H1 (cell line): ENCODE measurements at regions not wholly inside any gene's neighbourhood (a gene's known extent, or its start where the extent isn't known, plus 50 kb on each side); places are given as distances from the start of the nearest gene placed in this dataset.

ENCODE experiments used
- CTCF ChIA-PET: fragments of 300-600 bp; sonication (Branson Sonifier 250); formaldehyde crosslinking; loops from one replicate; lab custom pipeline; 2021; ENCODE audit not compliant: partially characterized antibody; lab: Charles Lee
- POLR2A ChIA-PET: fragments of 300-600 bp; sonication (Branson Sonifier 250); formaldehyde crosslinking; loops from one replicate; lab custom pipeline; 2021; ENCODE audit warnings: inconsistent platforms; ENCODE audit not compliant: partially characterized antibody; lab: Charles Lee
- DNase-seq, 2 experiments: peaks; one replicate each; pipeline versions ENCODE4 v3.0.0 to v3.0.0-alpha.2; 2010 to 2022; ENCODE audit warnings: low spot score in 2 of 2, low read depth in 1 of 2, mixed read lengths in 1 of 2
- FAIRE-seq: peaks from 2 replicates; lab custom pipeline; 2011; peaks lifted over from hg19 to GRCh38; lab: Jason Lieb, UNC
- H2AFZ ChIP-seq: 2 replicates; pipeline ENCODE4 v1.8.1; 2012; ENCODE audit warnings: low read length, inconsistent platforms
- H2AK5ac ChIP-seq: 2 replicates; pipeline ENCODE4 v1.6.1; 2013; ENCODE audit warnings: low read depth, low read length
- H2BK120ac ChIP-seq: replicated peaks from 2 replicates; pipeline ENCODE3; 2013; ENCODE audit warnings: low read depth, low read length, inconsistent platforms
- H2BK12ac ChIP-seq: 2 replicates; pipeline ENCODE4 v1.6.1; 2013; ENCODE audit warnings: low read depth, low read length
- H2BK15ac ChIP-seq: 2 replicates; pipeline ENCODE4 v1.6.1; 2013; ENCODE audit warnings: low read length
- H2BK20ac ChIP-seq: 2 replicates; pipeline ENCODE4 v1.6.1; 2013; ENCODE audit warnings: low read length
- H2BK5ac ChIP-seq: 2 replicates; pipeline ENCODE4 v1.6.1; 2013; ENCODE audit warnings: low read depth, low read length
- H3K14ac ChIP-seq: 2 replicates; pipeline ENCODE4 v1.6.1; 2013; ENCODE audit warnings: inconsistent platforms; ENCODE audit not compliant: insufficient read length
- H3K18ac ChIP-seq: 2 replicates; pipeline ENCODE4 v1.6.1; 2013; ENCODE audit warnings: low read length; ENCODE audit errors: extremely low read depth
- H3K23ac ChIP-seq: 2 replicates; pipeline ENCODE4 v1.6.1; 2013; ENCODE audit warnings: inconsistent platforms; ENCODE audit not compliant: insufficient read length
- H3K23me2 ChIP-seq: 2 replicates; pipeline ENCODE4 v1.6.1; 2013; ENCODE audit warnings: low read depth, low read length
- H3K27ac ChIP-seq: 2 replicates; pipeline ENCODE4 v1.6.1; 2011; ENCODE audit warnings: low read depth, low read length, inconsistent platforms
- H3K27me3 ChIP-seq, 4 experiments: replicated peaks in 1 of 4; 1 replicate in 1 of 4; 2 replicates in 3 of 4; pipeline versions ENCODE4 v1.6.1 to v1.8.1; 2011 to 2013; ENCODE audit warnings: low read length in 3 of 4, mild to moderate bottlenecking in 3 of 4, inconsistent platforms in 2 of 4, mixed read lengths in 2 of 4, moderate library complexity in 1 of 4; ENCODE audit not compliant: control insufficient read depth in 3 of 4, insufficient read depth in 3 of 4; ENCODE audit errors: extremely low read depth in 1 of 4
- H3K36me3 ChIP-seq, 4 experiments: 2 replicates each; pipeline versions ENCODE4 v1.6.1 to v1.8.1; 2011 to 2013; ENCODE audit warnings: mild to moderate bottlenecking in 4 of 4, low read length in 3 of 4, moderate library complexity in 2 of 4, control low read depth in 1 of 4, inconsistent platforms in 1 of 4; ENCODE audit not compliant: insufficient read depth in 4 of 4, control insufficient read depth in 2 of 4
- H3K4ac ChIP-seq: replicated peaks from 2 replicates; pipeline ENCODE3; 2013; ENCODE audit warnings: low read length, low read depth, mixed read lengths, inconsistent platforms; ENCODE audit not compliant: insufficient read length
- H3K4me1 ChIP-seq, 4 experiments: replicated peaks in 1 of 4; 1 replicate in 1 of 4; 2 replicates in 3 of 4; pipeline versions ENCODE4 v1.6.1 to v1.8.1; 2011 to 2013; ENCODE audit warnings: low read length in 3 of 4, inconsistent platforms in 2 of 4, mixed read lengths in 1 of 4; ENCODE audit not compliant: insufficient read depth in 4 of 4, control insufficient read depth in 3 of 4
- H3K4me2 ChIP-seq, 2 experiments: 2 replicates each; pipeline versions ENCODE4 v1.6.1 to v1.8.1; 2011 to 2013; ENCODE audit warnings: low read depth in 2 of 2, low read length in 2 of 2, control low read depth in 1 of 2, inconsistent platforms in 1 of 2, mild to moderate bottlenecking in 1 of 2; ENCODE audit not compliant: insufficient read depth in 1 of 2
- H3K4me3 ChIP-seq, 4 experiments: fragments of 200-600, 300-600 bp in 1 of 4; sonication (generic), shearing (Covaris generic), sonication (Bioruptor Twin) in 1 of 4; 2 replicates each; pipeline versions ENCODE4 v1.5.1 to v1.8.1; 2011 to 2016; ENCODE audit warnings: low read length in 4 of 4, low read depth in 3 of 4, control low read depth in 2 of 4, inconsistent platforms in 2 of 4, mild to moderate bottlenecking in 2 of 4, mixed read lengths in 1 of 4, moderate library complexity in 1 of 4; ENCODE audit not compliant: insufficient read depth in 2 of 4; ENCODE audit errors: extremely low read depth in 1 of 4
- H3K56ac ChIP-seq: replicated peaks from 2 replicates; pipeline ENCODE3; 2013; ENCODE audit warnings: low read depth, mild to moderate bottlenecking, mixed read lengths, low read length, inconsistent platforms; ENCODE audit not compliant: insufficient read length
- H3K79me1 ChIP-seq: 2 replicates; pipeline ENCODE4 v1.6.1; 2013; ENCODE audit warnings: low read depth, low read length, control low read depth
- H3K79me2 ChIP-seq, 2 experiments: 2 replicates each; pipeline versions ENCODE4 v1.6.1 to v1.8.1; 2012 to 2013; ENCODE audit warnings: low read length in 2 of 2, mild to moderate bottlenecking in 2 of 2, inconsistent platforms in 1 of 2; ENCODE audit not compliant: insufficient read depth in 2 of 2, control insufficient read depth in 1 of 2
- H3K9ac ChIP-seq, 4 experiments: replicated peaks in 1 of 4; 1 replicate in 1 of 4; 2 replicates in 3 of 4; pipeline versions ENCODE4 v1.6.1 to v1.8.1; 2011 to 2013; ENCODE audit warnings: low read depth in 3 of 4, low read length in 3 of 4, control low read depth in 2 of 4, mild to moderate bottlenecking in 2 of 4, moderate library complexity in 2 of 4, inconsistent platforms in 1 of 4; ENCODE audit errors: extremely low read depth in 1 of 4
- H3K9me3 ChIP-seq, 2 experiments: 2 replicates each; pipeline versions ENCODE4 v1.6.1 to v1.8.1; 2012 to 2013; ENCODE audit warnings: mild to moderate bottlenecking in 2 of 2, moderate library complexity in 2 of 2, control low read depth in 1 of 2, inconsistent platforms in 1 of 2, low read depth in 1 of 2, low read length in 1 of 2, mixed read lengths in 1 of 2; ENCODE audit not compliant: insufficient read depth in 2 of 2
- H4K20me1 ChIP-seq, 2 experiments: replicated peaks in 1 of 2; 2 replicates each; pipeline versions ENCODE3 to v1.8.1; 2011 to 2013; ENCODE audit warnings: inconsistent platforms in 2 of 2, low read length in 2 of 2, mild to moderate bottlenecking in 1 of 2; ENCODE audit not compliant: insufficient read depth in 2 of 2, control insufficient read depth in 1 of 2
- H4K5ac ChIP-seq: 2 replicates; pipeline ENCODE4 v1.6.1; 2013; ENCODE audit warnings: low read length, low read depth, mixed read lengths, inconsistent platforms; ENCODE audit not compliant: insufficient read length
- H4K8ac ChIP-seq: 2 replicates; pipeline ENCODE4 v1.8.0; 2013; ENCODE audit warnings: mild to moderate bottlenecking, moderate library complexity, low read length, inconsistent platforms; ENCODE audit not compliant: insufficient read depth; ENCODE audit errors: extremely low read depth
- H4K91ac ChIP-seq: replicated peaks from 2 replicates; pipeline ENCODE3; 2013; ENCODE audit warnings: low read length, mixed read lengths, inconsistent platforms; ENCODE audit not compliant: insufficient read length
- BCL11A ChIP-seq, 2 experiments: IDR thresholded peaks; one replicate each; pipeline ENCODE4 v1.6.1; 2011; ENCODE audit warnings: low read depth in 2 of 2, low read length in 2 of 2, mild to moderate bottlenecking in 2 of 2
- BRCA1 ChIP-seq: IDR thresholded peaks from 2 replicates; pipeline ENCODE4 v1.6.1; 2012; ENCODE audit warnings: low read depth, low read length, improper control_type of control experiment
- CBX5 ChIP-seq: fragments of 300-800, 300-1000 bp; sonication (generic); IDR thresholded peaks from 2 replicates; pipeline ENCODE4 v1.7.1; 2016; ENCODE audit warnings: antibody characterized with exemption, low read length, low read depth
- EGR1 ChIP-seq: IDR thresholded peaks from 2 replicates; pipeline ENCODE4 v1.6.1; 2011; ENCODE audit warnings: low read depth, low read length, borderline replicate concordance
- FOSL1 ChIP-seq: IDR thresholded peaks from 2 replicates; pipeline ENCODE4 v1.6.1; 2011; ENCODE audit warnings: mild to moderate bottlenecking, low read depth, low read length, moderate library complexity; ENCODE audit not compliant: insufficient read depth
- KDM5A ChIP-seq: fragments of 200-600 bp; IDR thresholded peaks from 2 replicates; pipeline ENCODE4 v1.7.1; 2012; ENCODE audit warnings: mild to moderate bottlenecking, low read length, inconsistent platforms, mixed read lengths
- MAFK ChIP-seq: IDR thresholded peaks from 2 replicates; pipeline ENCODE4 v1.6.1; 2012; ENCODE audit warnings: low read depth, mild to moderate bottlenecking, improper control_type of control experiment, low read length
- SUZ12 ChIP-seq: fragments of 200-600 bp; sonication (generic); IDR thresholded peaks from 2 replicates; pipeline ENCODE4 v1.6.1; 2012; ENCODE audit warnings: mild to moderate bottlenecking, inconsistent platforms, low read length, moderate library complexity, mixed read lengths
- YY1 ChIP-seq: IDR thresholded peaks from 2 replicates; pipeline ENCODE4 v1.6.1; 2011; ENCODE audit warnings: low read depth, mild to moderate bottlenecking, low read length
- WGBS, 2 experiments: shearing (Covaris generic) in 1 of 2; methylation state at CpG; one replicate each; pipeline versions ENCODE4 v1.1.6 to v1.1.7; 2013 to 2015; ENCODE audit warnings: low lambda C conversion rate in 2 of 2, mixed read lengths in 2 of 2, inconsistent platforms in 1 of 2, low coverage in 1 of 2, missing lambda C conversion rate in 1 of 2; ENCODE audit not compliant: insufficient replicate concordance in 2 of 2, insufficient coverage in 1 of 2, insufficient read length in 1 of 2; ENCODE audit errors: extremely low coverage in 1 of 2, missing lambda C conversion rate in 1 of 2; 5-methylcytosine and 5-hydroxymethylcytosine counted together
- TF ChIP-seq, protein P1 (sequence below), 3 experiments: IDR thresholded peaks; 1 replicate in 2 of 3; 2 replicates in 1 of 3; pipeline versions ENCODE4 v1.5.1 to v1.6.1; 2011; ENCODE audit warnings: low read length in 3 of 3, mild to moderate bottlenecking in 3 of 3, inconsistent platforms in 2 of 3, low read depth in 1 of 3, moderate library complexity in 1 of 3; ENCODE audit not compliant: insufficient read depth in 1 of 3; ENCODE audit errors: control extremely low read depth in 1 of 3
- TF ChIP-seq, protein P2 (sequence below): IDR thresholded peaks from 2 replicates; pipeline ENCODE4 v1.6.1; 2011; ENCODE audit warnings: low read depth, mild to moderate bottlenecking, low read length; ENCODE audit not compliant: insufficient read depth

GRCh38 chr4:138943893-138944292 lies 71.7 kb upstream of the NOCT start:
- Histone ChIP-seq H3K23me2 (no peaks in the 10 kb centered on the region), H4K20me1 (no peaks in the 10 kb centered on the region), H2BK20ac (no peak overlapping the region), H2BK12ac (no peak overlapping the region), H3K4me2 (no peak overlapping the region), H3K23ac (no peak overlapping the region), H4K91ac (no peak overlapping the region), H3K79me2 (no peaks in the 10 kb centered on the region), H4K5ac (no peak overlapping the region), H3K4me3 (no peak overlapping the region), H3K18ac (no peak overlapping the region), H2AFZ (no peak overlapping the region), H3K56ac (no peak overlapping the region), H2BK5ac (no peak overlapping the region), H3K14ac (no peak overlapping the region), H4K8ac (no peak overlapping the region; the same call in 1 of the 2 replicates), H3K4ac (no peak overlapping the region), H2BK15ac (no peak overlapping the region), H3K36me3 (no peaks in the 10 kb centered on the region), H2AK5ac (no peak overlapping the region), H2BK120ac (no peak overlapping the region), H3K27ac (no peak overlapping the region), H3K9me3 (no peaks in the 10 kb centered on the region), H3K79me1 (no peaks in the 10 kb centered on the region; the same call in 1 of the 2 replicates), H3K4me1 (no peaks in the 10 kb centered on the region; a peak in 1 of 7 replicates), H3K9ac (no peak overlapping the region), H3K27me3 (no peaks in the 10 kb centered on the region)
- FAIRE-seq: no peak
- CTCF ChIA-PET: interaction anchor here (0.6 to 0.9 kb wide), 4 partner anchors 8 to 759 kb away, joined by 3 read pairs; no protein-coding TSS in a partner anchor
- POLR2A ChIA-PET: no interaction called here
- 91% methylated on average over 5 of the region's 5 CpGs; no CpG with 5 or more reads in 1 of the 2 experiments for WGBS, 2 experiments
- peak in 1 of 2 experiments; percentile 19 for DNase-seq
- TF ChIP-seq BRCA1 (no peak), FOSL1 (no peak), YY1 (no peak), SUZ12 (no peak), CBX5 (no peak), MAFK (no peak), BCL11A (IDR thresholded peaks at IDR 0.05; ENCODE audit: low read depth in 2 of 2, low read length in 2 of 2) (no peak), EGR1 (no peak), KDM5A (no peak)
- TF ChIP-seq, protein P1, sequence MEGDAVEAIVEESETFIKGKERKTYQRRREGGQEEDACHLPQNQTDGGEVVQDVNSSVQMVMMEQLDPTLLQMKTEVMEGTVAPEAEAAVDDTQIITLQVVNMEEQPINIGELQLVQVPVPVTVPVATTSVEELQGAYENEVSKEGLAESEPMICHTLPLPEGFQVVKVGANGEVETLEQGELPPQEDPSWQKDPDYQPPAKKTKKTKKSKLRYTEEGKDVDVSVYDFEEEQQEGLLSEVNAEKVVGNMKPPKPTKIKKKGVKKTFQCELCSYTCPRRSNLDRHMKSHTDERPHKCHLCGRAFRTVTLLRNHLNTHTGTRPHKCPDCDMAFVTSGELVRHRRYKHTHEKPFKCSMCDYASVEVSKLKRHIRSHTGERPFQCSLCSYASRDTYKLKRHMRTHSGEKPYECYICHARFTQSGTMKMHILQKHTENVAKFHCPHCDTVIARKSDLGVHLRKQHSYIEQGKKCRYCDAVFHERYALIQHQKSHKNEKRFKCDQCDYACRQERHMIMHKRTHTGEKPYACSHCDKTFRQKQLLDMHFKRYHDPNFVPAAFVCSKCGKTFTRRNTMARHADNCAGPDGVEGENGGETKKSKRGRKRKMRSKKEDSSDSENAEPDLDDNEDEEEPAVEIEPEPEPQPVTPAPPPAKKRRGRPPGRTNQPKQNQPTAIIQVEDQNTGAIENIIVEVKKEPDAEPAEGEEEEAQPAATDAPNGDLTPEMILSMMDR (IDR thresholded peaks at IDR 0.05; ENCODE audit: control extremely low read depth in 1 of 3, insufficient read depth in 1 of 3, low read depth in 1 of 3, low read length in 3 of 3): no peak
- TF ChIP-seq, protein P2, sequence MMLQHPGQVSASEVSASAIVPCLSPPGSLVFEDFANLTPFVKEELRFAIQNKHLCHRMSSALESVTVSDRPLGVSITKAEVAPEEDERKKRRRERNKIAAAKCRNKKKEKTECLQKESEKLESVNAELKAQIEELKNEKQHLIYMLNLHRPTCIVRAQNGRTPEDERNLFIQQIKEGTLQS: no peak
